ENCODE measurements at regions not wholly inside any gene's neighbourhood (a gene's known extent, or its start where the extent isn't known, plus 50 kb on each side); places are given as distances from the start of the nearest gene placed in this dataset.

DNA sequence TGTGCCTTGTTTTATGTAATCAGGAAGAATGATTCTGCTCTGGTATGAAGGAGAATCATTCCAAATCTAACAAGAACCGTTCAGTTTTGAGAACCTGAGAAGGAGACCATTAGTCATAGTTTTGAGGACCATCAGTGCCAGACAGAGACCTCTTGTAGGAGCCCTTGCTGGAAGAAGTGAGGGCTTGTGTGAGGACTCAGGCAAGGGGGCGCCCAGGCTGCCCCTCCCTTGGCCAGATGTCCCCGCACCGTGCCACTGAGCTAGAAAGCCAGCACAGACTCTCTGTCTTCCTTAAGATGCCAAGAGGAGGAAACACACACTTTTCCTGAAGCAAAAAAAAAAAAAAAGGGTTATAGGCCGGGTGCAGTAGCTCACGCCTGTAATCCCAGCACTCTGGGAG, 55.7 kb upstream of the SLC39A10 start:
- TF ChIP-seq, protein P1, sequence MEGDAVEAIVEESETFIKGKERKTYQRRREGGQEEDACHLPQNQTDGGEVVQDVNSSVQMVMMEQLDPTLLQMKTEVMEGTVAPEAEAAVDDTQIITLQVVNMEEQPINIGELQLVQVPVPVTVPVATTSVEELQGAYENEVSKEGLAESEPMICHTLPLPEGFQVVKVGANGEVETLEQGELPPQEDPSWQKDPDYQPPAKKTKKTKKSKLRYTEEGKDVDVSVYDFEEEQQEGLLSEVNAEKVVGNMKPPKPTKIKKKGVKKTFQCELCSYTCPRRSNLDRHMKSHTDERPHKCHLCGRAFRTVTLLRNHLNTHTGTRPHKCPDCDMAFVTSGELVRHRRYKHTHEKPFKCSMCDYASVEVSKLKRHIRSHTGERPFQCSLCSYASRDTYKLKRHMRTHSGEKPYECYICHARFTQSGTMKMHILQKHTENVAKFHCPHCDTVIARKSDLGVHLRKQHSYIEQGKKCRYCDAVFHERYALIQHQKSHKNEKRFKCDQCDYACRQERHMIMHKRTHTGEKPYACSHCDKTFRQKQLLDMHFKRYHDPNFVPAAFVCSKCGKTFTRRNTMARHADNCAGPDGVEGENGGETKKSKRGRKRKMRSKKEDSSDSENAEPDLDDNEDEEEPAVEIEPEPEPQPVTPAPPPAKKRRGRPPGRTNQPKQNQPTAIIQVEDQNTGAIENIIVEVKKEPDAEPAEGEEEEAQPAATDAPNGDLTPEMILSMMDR (IDR thresholded peaks at IDR 0.05; ENCODE audit: insufficient read depth, low read depth, low read length) = no peak
- TF ChIP-seq EZH2 (IDR thresholded peaks at IDR 0.05; ENCODE audit: insufficient read depth, low read length) = no peak
